ENCODE measurements at regions not wholly inside any gene's neighbourhood (a gene's known extent, or its start where the extent isn't known, plus 50 kb on each side); places are given as distances from the start of the nearest gene placed in this dataset.

DNA sequence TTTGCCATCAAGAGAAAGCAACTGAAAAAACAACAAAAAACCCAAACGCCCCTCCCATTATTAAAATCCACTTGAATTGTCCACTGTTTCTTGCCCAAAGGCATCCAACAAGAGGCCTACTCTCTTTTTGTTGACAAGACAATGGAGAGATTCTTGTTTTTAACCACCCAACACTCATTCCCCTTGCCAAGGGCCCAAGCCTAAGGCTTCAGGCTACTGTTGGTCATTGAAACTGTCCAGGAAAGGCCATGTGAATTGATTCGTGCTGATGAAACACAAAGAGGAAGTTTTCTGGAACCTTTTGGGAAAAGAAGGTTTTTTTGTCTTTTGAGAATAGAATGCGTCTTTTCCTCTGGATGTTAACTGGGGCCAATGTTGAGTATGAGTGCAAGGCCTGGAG is 157.4 kb upstream of the PFN2 start:
- TF ChIP-seq POLR2A (IDR thresholded peaks at IDR 0.05) (no peak), CTCF (IDR thresholded peaks at IDR 0.05) (no peak)
